CD4-positive, alpha-beta T cell (primary cell): ENCODE measurements at regions not wholly inside any gene's neighbourhood (a gene's known extent, or its start where the extent isn't known, plus 50 kb on each side); places are given as distances from the start of the nearest gene placed in this dataset.
A peak's percentile ranks its signal among the peaks of the same experiment; 100 is the strongest.

Source experiments
- ATAC-seq: fragments of 200-7000 bp; cut with Tn5 transposase; one replicate; pipeline ENCODE4 v1.10.0; 2022; ENCODE audit warnings: mild to moderate bottlenecking; ENCODE audit not compliant: poor library complexity
- CTCF ChIA-PET: fragments of 350-600 bp; sonication (Branson Sonifier 250); formaldehyde crosslinking; loops from one replicate; lab custom pipeline; 2021; ENCODE audit warnings: antibody characterized with exemption, inconsistent platforms; lab: Charles Lee
- POLR2A ChIA-PET: fragments of 350-600 bp; sonication (Branson Sonifier 250); formaldehyde crosslinking; loops from one replicate; lab custom pipeline; 2021; ENCODE audit warnings: antibody characterized with exemption, inconsistent platforms; lab: Charles Lee
- DNase-seq, 14 experiments: peaks; one replicate each; pipeline ENCODE4 v3.0.0-alpha.2; 2013 to 2020; ENCODE audit warnings: mixed read lengths in 2 of 14
- H3K27ac ChIP-seq, 2 donors: one replicate each; pipeline versions ENCODE4 v1.5.1 to v1.7.0; 2013; ENCODE audit warnings: low read length in 2 of 2, low read depth in 1 of 2, mild to moderate bottlenecking in 1 of 2
- H3K27me3 ChIP-seq, 2 experiments: 1 replicate in 1 of 2; 2 replicates in 1 of 2; pipeline versions ENCODE4 v1.6.1 to v1.7.0; 2013; ENCODE audit warnings: low read length in 2 of 2, control low read depth in 1 of 2, mild to moderate bottlenecking in 1 of 2, moderate library complexity in 1 of 2; ENCODE audit not compliant: insufficient read depth in 2 of 2, control insufficient read depth in 1 of 2
- H3K36me3 ChIP-seq: one replicate; pipeline ENCODE4 v1.6.1; 2013; ENCODE audit warnings: low read length, control low read depth; ENCODE audit not compliant: insufficient read depth
- H3K4me1 ChIP-seq: one replicate; pipeline ENCODE4 v1.6.1; 2013; ENCODE audit warnings: low read length, control low read depth; ENCODE audit not compliant: insufficient read depth
- H3K4me3 ChIP-seq: one replicate; pipeline ENCODE4 v1.5.1; 2013; ENCODE audit warnings: mild to moderate bottlenecking, low read length, moderate library complexity
- H3K9me3 ChIP-seq, 2 experiments: 1 replicate in 1 of 2; 2 replicates in 1 of 2; pipeline versions ENCODE4 v1.6.1 to v1.7.0; 2013; ENCODE audit warnings: low read length in 2 of 2, mild to moderate bottlenecking in 2 of 2, control low read depth in 1 of 2, moderate library complexity in 1 of 2; ENCODE audit not compliant: control insufficient read depth in 1 of 2, insufficient read depth in 1 of 2
- H3K27ac Mint-ChIP-seq: one replicate; pipeline ENCODE4 v1.8.0; 2020; ENCODE audit warnings: mixed read lengths
- H3K27me3 Mint-ChIP-seq: one replicate; pipeline ENCODE4 v1.8.0; 2021; ENCODE audit warnings: mixed read lengths
- H3K36me3 Mint-ChIP-seq: one replicate; pipeline ENCODE4 v1.8.0; 2021; ENCODE audit warnings: low read depth, mixed read lengths
- H3K4me1 Mint-ChIP-seq: one replicate; pipeline ENCODE4 v1.8.0; 2021; ENCODE audit warnings: low read depth, mixed read lengths
- H3K4me3 Mint-ChIP-seq: one replicate; pipeline ENCODE4 v1.8.0; 2020; ENCODE audit warnings: mild to moderate bottlenecking, mixed read lengths
- H3K9me3 Mint-ChIP-seq: one replicate; pipeline ENCODE4 v1.8.0; 2020; ENCODE audit warnings: mixed read lengths
- intact Hi-C, 2 experiments: fragments of 100-400 bp; cut with DNase I in 1 of 2; cut with micrococcal nuclease in 1 of 2; formaldehyde crosslinking; loops; one replicate each; pipeline versions ENCODE4 v1.15.1 to v1.9.0; 2023 to 2025; cut with DNase I, micrococcal nuclease
- TF ChIP-seq, protein P1 (sequence below): fragments of 200-600 bp; IDR thresholded peaks from one replicate; pipeline ENCODE4 v1.8.0; 2022; ENCODE audit warnings: antibody characterized with exemption, mild to moderate bottlenecking

DNA sequence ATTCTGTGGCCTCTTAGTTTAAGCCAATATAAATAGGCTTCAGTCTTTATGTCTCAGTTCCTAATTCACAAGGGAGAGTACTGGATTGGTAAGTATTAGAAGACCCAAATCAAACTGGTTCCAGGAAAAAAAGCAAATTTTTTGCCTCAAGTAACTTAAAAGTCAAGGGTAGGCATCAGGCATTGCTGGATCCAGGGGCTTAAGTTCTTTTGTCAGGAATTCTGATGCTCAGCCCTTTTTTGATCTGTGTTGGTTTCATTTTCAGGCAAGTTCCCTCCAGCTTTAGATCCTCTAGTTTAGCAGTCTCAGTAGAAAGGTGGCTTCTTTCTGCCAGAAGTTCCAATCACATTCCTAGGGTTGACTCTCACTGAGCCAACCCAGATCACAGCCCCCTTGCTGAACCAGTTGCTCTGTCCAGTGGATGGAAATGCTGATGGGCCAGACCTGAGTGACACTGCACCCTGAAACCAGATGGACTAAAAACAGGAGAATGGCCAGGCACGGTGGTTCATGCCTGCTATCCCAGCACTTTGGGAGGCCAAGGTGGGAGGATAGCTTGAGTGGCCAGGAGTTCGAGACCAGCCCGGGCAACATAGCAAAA is 253.5 kb downstream of the SHQ1 start:
- Histone ChIP-seq H3K4me3 (no peak overlapping the region), H3K4me1 (no peaks in the 10 kb centered on the region), H3K9me3 (no peaks in the 10 kb centered on the region), H3K27me3 (no peaks in the 10 kb centered on the region), H3K27ac (no peak overlapping the region), H3K36me3 (no peaks in the 10 kb centered on the region)
- intact Hi-C loops: no loop called here
- H3K9me3 Mint-ChIP-seq: no peaks in the 10 kb centered on the region
- ChIA-PET POLR2A (no interaction called here), CTCF (no interaction called here)
- H3K27ac Mint-ChIP-seq: no peak overlapping the region
- TF ChIP-seq, protein P1, sequence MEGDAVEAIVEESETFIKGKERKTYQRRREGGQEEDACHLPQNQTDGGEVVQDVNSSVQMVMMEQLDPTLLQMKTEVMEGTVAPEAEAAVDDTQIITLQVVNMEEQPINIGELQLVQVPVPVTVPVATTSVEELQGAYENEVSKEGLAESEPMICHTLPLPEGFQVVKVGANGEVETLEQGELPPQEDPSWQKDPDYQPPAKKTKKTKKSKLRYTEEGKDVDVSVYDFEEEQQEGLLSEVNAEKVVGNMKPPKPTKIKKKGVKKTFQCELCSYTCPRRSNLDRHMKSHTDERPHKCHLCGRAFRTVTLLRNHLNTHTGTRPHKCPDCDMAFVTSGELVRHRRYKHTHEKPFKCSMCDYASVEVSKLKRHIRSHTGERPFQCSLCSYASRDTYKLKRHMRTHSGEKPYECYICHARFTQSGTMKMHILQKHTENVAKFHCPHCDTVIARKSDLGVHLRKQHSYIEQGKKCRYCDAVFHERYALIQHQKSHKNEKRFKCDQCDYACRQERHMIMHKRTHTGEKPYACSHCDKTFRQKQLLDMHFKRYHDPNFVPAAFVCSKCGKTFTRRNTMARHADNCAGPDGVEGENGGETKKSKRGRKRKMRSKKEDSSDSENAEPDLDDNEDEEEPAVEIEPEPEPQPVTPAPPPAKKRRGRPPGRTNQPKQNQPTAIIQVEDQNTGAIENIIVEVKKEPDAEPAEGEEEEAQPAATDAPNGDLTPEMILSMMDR: no peak
- H3K27me3 Mint-ChIP-seq: no peaks in the 10 kb centered on the region
- H3K36me3 Mint-ChIP-seq: no peaks in the 10 kb centered on the region
- no peaks in the 10 kb centered on the region for H3K4me1 Mint-ChIP-seq
- DNase-seq (no peak), ATAC-seq (no peak)
- no peak overlapping the region for H3K4me3 Mint-ChIP-seq

DNA sequence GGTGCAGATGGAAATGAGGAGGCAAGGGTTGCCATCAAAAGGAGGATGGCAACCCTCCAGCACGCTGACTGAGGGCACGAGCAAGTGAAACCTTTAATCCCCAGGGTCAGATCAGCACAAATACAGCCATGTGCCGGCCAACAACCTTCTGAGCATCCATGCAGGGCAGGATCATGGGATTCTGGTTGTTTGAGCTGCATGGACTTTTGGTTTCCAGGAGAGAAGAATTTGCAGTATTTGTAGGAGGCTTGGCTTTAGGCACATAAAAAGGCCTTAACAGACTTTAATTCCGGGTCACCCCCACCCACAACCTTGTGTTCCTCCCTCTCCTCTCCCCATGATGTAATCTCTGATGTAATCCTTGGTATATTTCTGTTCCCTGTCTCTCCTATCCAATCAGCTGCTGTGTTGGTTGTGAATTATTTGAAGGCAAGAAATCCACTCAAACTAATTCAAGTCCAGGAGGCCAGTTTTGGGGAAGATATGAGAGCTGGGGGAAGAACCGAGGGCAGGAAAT is 254.3 kb downstream of the SHQ1 start:
- CTCF ChIA-PET: no interaction called here
- DNase-seq (peak in 2 of 14 experiments; percentile 20 to 24), ATAC-seq (no peak)
- Mint-ChIP-seq H3K27me3 (no peaks in the 10 kb centered on the region), H3K4me1 (no peaks in the 10 kb centered on the region), H3K9me3 (no peaks in the 10 kb centered on the region), H3K27ac (no peak overlapping the region), H3K36me3 (no peaks in the 10 kb centered on the region), H3K4me3 (no peak overlapping the region)
- TF ChIP-seq, protein P1: no peak
- no peaks in the 10 kb centered on the region for H3K9me3 ChIP-seq
- H3K4me1 ChIP-seq: no peaks in the 10 kb centered on the region
- no peaks in the 10 kb centered on the region for H3K27me3 ChIP-seq
- POLR2A ChIA-PET: no interaction called here
- H3K36me3 ChIP-seq: no peaks in the 10 kb centered on the region
- H3K4me3 ChIP-seq: no peak overlapping the region
- intact Hi-C loops: no loop called here
- H3K27ac ChIP-seq: no peak overlapping the region

DNA sequence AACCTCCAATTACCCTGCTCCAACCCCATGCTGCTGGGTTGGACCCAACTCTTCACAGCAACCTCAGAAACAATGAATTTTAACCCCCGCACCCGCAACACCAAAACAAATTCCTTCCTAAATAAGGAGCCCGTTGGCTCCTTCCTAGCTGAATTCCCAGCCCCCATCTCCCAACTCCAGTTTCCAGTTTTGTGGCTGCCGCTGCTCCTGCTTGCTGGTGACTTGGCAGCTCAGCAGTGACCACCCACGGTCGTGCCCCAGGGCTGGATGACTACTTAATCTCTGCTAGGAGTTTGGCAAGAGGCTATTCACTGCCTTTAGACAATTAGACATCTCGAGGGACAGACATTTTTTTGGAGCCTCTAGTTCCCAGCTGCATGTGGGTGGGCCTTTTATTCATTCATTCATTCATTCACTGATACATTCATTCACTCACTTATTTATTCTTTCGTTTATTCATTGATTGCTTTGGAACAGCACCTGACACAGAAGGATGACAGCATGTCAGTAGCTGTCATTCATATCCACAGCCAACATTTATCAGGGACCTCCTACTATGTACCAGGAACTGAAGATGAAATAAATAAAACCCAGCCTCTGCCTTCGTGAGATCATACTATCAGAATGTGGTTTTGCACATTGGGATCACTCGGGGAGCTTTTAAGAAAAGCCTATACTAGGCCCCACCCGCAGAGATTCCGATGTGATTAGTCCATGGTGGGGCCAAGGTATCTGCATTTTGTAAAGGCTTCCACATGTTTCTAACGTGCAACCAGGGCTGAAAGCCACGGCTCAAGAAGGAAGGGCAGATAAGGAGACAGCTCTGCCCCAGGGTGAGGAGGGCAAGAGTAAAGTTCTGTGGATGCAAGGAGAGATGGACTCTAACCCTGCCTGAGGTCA is 256.5 kb downstream of the SHQ1 start:
- no peak overlapping the region for H3K4me3 ChIP-seq
- DNase-seq (no peak), ATAC-seq (no peak)
- TF ChIP-seq, protein P1: no peak
- intact Hi-C loops: no loop called here
- ChIA-PET CTCF (no interaction called here), POLR2A (no interaction called here)
- Mint-ChIP-seq H3K4me1 (no peaks in the 10 kb centered on the region), H3K9me3 (no peaks in the 10 kb centered on the region), H3K27me3 (no peaks in the 10 kb centered on the region), H3K4me3 (no peak overlapping the region), H3K36me3 (no peaks in the 10 kb centered on the region), H3K27ac (no peak overlapping the region)
- no peaks in the 10 kb centered on the region for H3K36me3 ChIP-seq
- no peaks in the 10 kb centered on the region for H3K27me3 ChIP-seq
- H3K9me3 ChIP-seq: no peaks in the 10 kb centered on the region
- no peaks in the 10 kb centered on the region for H3K4me1 ChIP-seq
- H3K27ac ChIP-seq: no peak overlapping the region
